Activated CD4-positive, alpha-beta T cell treated with anti-CD3 and anti-CD28 coated beads for 1 hour (primary cell): ENCODE measurements at regions not wholly inside any gene's neighbourhood (a gene's known extent, or its start where the extent isn't known, plus 50 kb on each side); places are given as distances from the start of the nearest gene placed in this dataset.
"Not testable (repeated sequence)": the region's sequence is repeated elsewhere in the genome, so short reads cannot be mapped to it uniquely, and the experiment has no call there.

Experiments used
- DNase-seq: peaks from one replicate; pipeline ENCODE4 v3.0.0-alpha.2; 2020

GRCh38 chr3:110248666-110249065 lies 823.0 kb upstream of the NECTIN3 start:
- no peak for DNase-seq

- no peak for DNase-seq
These were observed 817.8 kb upstream of the NECTIN3 start for GRCh38 chr3:110253794-110254193.

- DNase-seq: no peak
These were observed 817.0 kb upstream of the NECTIN3 start for GRCh38 chr3:110254591-110254990.

- no peak for DNase-seq
These were observed 810.5 kb upstream of the NECTIN3 start for GRCh38 chr3:110261141-110261540.

- DNase-seq: no peak
These were observed 808.7 kb upstream of the NECTIN3 start for GRCh38 chr3:110262896-110263295.

GRCh38 chr3:110265302-110265701 lies 806.3 kb upstream of the NECTIN3 start:
- DNase-seq: no peak

- no peak for DNase-seq
These were observed 804.2 kb upstream of the NECTIN3 start for GRCh38 chr3:110267304-110267845.

GRCh38 chr3:110272525-110272924 lies 799.1 kb upstream of the NECTIN3 start:
- no peak for DNase-seq

- no peak for DNase-seq
These were observed 779.6 kb upstream of the NECTIN3 start for GRCh38 chr3:110291886-110292501.

- DNase-seq: no peak
These were observed 778.0 kb upstream of the NECTIN3 start for GRCh38 chr3:110293660-110294059.

- no peak for DNase-seq
These were observed 774.7 kb upstream of the NECTIN3 start for GRCh38 chr3:110296885-110297284.

- DNase-seq: no peak
These were observed 769.8 kb upstream of the NECTIN3 start for GRCh38 chr3:110301781-110302180.

- no peak for DNase-seq
These were observed 764.4 kb upstream of the NECTIN3 start for GRCh38 chr3:110307065-110307809.

GRCh38 chr3:110311541-110311940 lies 760.1 kb upstream of the NECTIN3 start:
- no peak for DNase-seq

- peak; percentile 12 for DNase-seq
These were observed 757.0 kb upstream of the NECTIN3 start for GRCh38 chr3:110314512-110315114.

- DNase-seq: no peak
These were observed 753.5 kb upstream of the NECTIN3 start for GRCh38 chr3:110318108-110318507.

- DNase-seq: no peak
These were observed 748.3 kb upstream of the NECTIN3 start for GRCh38 chr3:110323349-110323748.

- no peak for DNase-seq
These were observed 747.4 kb upstream of the NECTIN3 start for GRCh38 chr3:110324171-110324705.

- DNase-seq: no peak
These were observed 743.7 kb upstream of the NECTIN3 start for GRCh38 chr3:110327870-110328269.

- not testable (repeated sequence) for DNase-seq
These were observed 740.1 kb upstream of the NECTIN3 start for GRCh38 chr3:110331562-110331961.

- no peak for DNase-seq
These were observed 739.0 kb upstream of the NECTIN3 start for GRCh38 chr3:110332629-110333028.

GRCh38 chr3:110341047-110341446 lies 730.6 kb upstream of the NECTIN3 start:
- no peak for DNase-seq

- DNase-seq: no peak
These were observed 728.2 kb upstream of the NECTIN3 start for GRCh38 chr3:110343376-110343775.

GRCh38 chr3:110343945-110344344 lies 727.7 kb upstream of the NECTIN3 start:
- no peak for DNase-seq
